T-helper 2 cell treated with Interferon-gamma antibody and Interleukin-4, amounts not matched to agents 5 μg/mL and 100 μg/mL, for 36 hours (primary cell): ENCODE measurements at regions not wholly inside any gene's neighbourhood (a gene's known extent, or its start where the extent isn't known, plus 50 kb on each side); places are given as distances from the start of the nearest gene placed in this dataset.
"Not testable (repeated sequence)": the region's sequence is repeated elsewhere in the genome, so short reads cannot be mapped to it uniquely, and the experiment has no call there.

Experiments
- DNase-seq: peaks from one replicate; pipeline ENCODE4 v3.0.0; 2021; ENCODE audit warnings: low spot score
- H3K27ac Mint-ChIP-seq: one replicate; pipeline ENCODE4 v1.8.0; 2021; ENCODE audit warnings: mild to moderate bottlenecking, mixed read lengths
- H3K27me3 Mint-ChIP-seq: one replicate; pipeline ENCODE4 v1.8.0; 2021; ENCODE audit warnings: low read depth, mixed read lengths
- H3K36me3 Mint-ChIP-seq: one replicate; pipeline ENCODE4 v1.8.0; 2021; ENCODE audit warnings: low read depth, mixed read lengths
- H3K4me1 Mint-ChIP-seq: one replicate; pipeline ENCODE4 v1.8.0; 2021; ENCODE audit warnings: low read depth, mixed read lengths
- H3K4me3 Mint-ChIP-seq: one replicate; pipeline ENCODE4 v1.8.0; 2022; ENCODE audit warnings: mild to moderate bottlenecking, moderate library complexity, mixed read lengths
- H3K9me3 Mint-ChIP-seq: one replicate; pipeline ENCODE4 v1.8.0; 2021; ENCODE audit warnings: mixed read lengths

GRCh38 chr2:64874593-64874992 lies 114.6 kb upstream of the SLC1A4 start:
- Mint-ChIP-seq H3K9me3 (no peaks in the 10 kb centered on the region), H3K27me3 (peaks cover 18% of the 10 kb centered on the region), H3K27ac (no peak overlapping the region), H3K36me3 (no peaks in the 10 kb centered on the region), H3K4me3 (no peak overlapping the region), H3K4me1 (peaks cover 6% of the 10 kb centered on the region)
- no peak for DNase-seq

- Mint-ChIP-seq H3K9me3 (no peaks in the 10 kb centered on the region), H3K4me1 (peaks cover 6% of the 10 kb centered on the region), H3K27me3 (peaks cover 16% of the 10 kb centered on the region), H3K27ac (no peak overlapping the region), H3K4me3 (no peak overlapping the region), H3K36me3 (no peaks in the 10 kb centered on the region)
- no peak for DNase-seq
Observed at GRCh38 chr2:64875368-64875767, 113.8 kb upstream of the SLC1A4 start.

GRCh38 chr2:64876137-64876647 lies 113.0 kb upstream of the SLC1A4 start:
- peaks cover 16% of the 10 kb centered on the region for H3K27me3 Mint-ChIP-seq
- no peaks in the 10 kb centered on the region for H3K9me3 Mint-ChIP-seq
- H3K27ac Mint-ChIP-seq = no peak overlapping the region
- DNase-seq = no peak
- H3K36me3 Mint-ChIP-seq = no peaks in the 10 kb centered on the region
- H3K4me1 Mint-ChIP-seq = peaks cover 11% of the 10 kb centered on the region
- H3K4me3 Mint-ChIP-seq = no peak overlapping the region

GRCh38 chr2:64879745-64880144 lies 109.5 kb upstream of the SLC1A4 start:
- H3K4me1 Mint-ChIP-seq = peaks cover 8% of the 10 kb centered on the region
- no peak overlapping the region for H3K4me3 Mint-ChIP-seq
- no peaks in the 10 kb centered on the region for H3K36me3 Mint-ChIP-seq
- H3K9me3 Mint-ChIP-seq = no peaks in the 10 kb centered on the region
- no peak for DNase-seq
- H3K27ac Mint-ChIP-seq = no peak overlapping the region
- peaks cover 21% of the 10 kb centered on the region for H3K27me3 Mint-ChIP-seq

GRCh38 chr2:64880193-64880951 lies 108.8 kb upstream of the SLC1A4 start:
- no peaks in the 10 kb centered on the region for H3K9me3 Mint-ChIP-seq
- H3K4me1 Mint-ChIP-seq = peaks cover 8% of the 10 kb centered on the region
- H3K4me3 Mint-ChIP-seq = no peak overlapping the region
- H3K27me3 Mint-ChIP-seq = peaks cover 18% of the 10 kb centered on the region
- no peaks in the 10 kb centered on the region for H3K36me3 Mint-ChIP-seq
- H3K27ac Mint-ChIP-seq = no peak overlapping the region
- DNase-seq = no peak

- H3K27me3 Mint-ChIP-seq = peaks cover 15% of the 10 kb centered on the region
- H3K27ac Mint-ChIP-seq = no peak overlapping the region
- H3K9me3 Mint-ChIP-seq = no peaks in the 10 kb centered on the region
- no peaks in the 10 kb centered on the region for H3K36me3 Mint-ChIP-seq
- H3K4me1 Mint-ChIP-seq = peaks cover 8% of the 10 kb centered on the region
- DNase-seq = no peak
- no peak overlapping the region for H3K4me3 Mint-ChIP-seq
Observed at GRCh38 chr2:64881037-64881492, 108.1 kb upstream of the SLC1A4 start.

GRCh38 chr2:64887565-64887964 lies 101.6 kb upstream of the SLC1A4 start:
- H3K36me3 Mint-ChIP-seq = no peaks in the 10 kb centered on the region
- peaks cover 3% of the 10 kb centered on the region for H3K9me3 Mint-ChIP-seq
- H3K4me3 Mint-ChIP-seq = no peak overlapping the region
- peaks cover 6% of the 10 kb centered on the region for H3K27me3 Mint-ChIP-seq
- no peaks in the 10 kb centered on the region for H3K4me1 Mint-ChIP-seq
- H3K27ac Mint-ChIP-seq = no peak overlapping the region
- DNase-seq = no peak

GRCh38 chr2:64888591-64889309 lies 100.4 kb upstream of the SLC1A4 start:
- Mint-ChIP-seq H3K27me3 (peaks cover 18% of the 10 kb centered on the region), H3K36me3 (no peaks in the 10 kb centered on the region), H3K4me3 (no peak overlapping the region), H3K27ac (no peak overlapping the region), H3K4me1 (no peaks in the 10 kb centered on the region), H3K9me3 (peaks cover 3% of the 10 kb centered on the region)
- no peak for DNase-seq

- Mint-ChIP-seq H3K27ac (no peak overlapping the region), H3K4me1 (no peaks in the 10 kb centered on the region), H3K27me3 (peaks cover 26% of the 10 kb centered on the region), H3K4me3 (no peak overlapping the region), H3K36me3 (no peaks in the 10 kb centered on the region), H3K9me3 (peaks cover 3% of the 10 kb centered on the region)
- no peak for DNase-seq
Observed at GRCh38 chr2:64889803-64890202, 99.4 kb upstream of the SLC1A4 start.

GRCh38 chr2:64896572-64896971 lies 92.6 kb upstream of the SLC1A4 start:
- peaks cover 38% of the 10 kb centered on the region for H3K27me3 Mint-ChIP-seq
- H3K4me3 Mint-ChIP-seq, DNase-seq, H3K27ac Mint-ChIP-seq, H3K4me1 Mint-ChIP-seq, H3K9me3 Mint-ChIP-seq, H3K36me3 Mint-ChIP-seq: not testable (repeated sequence)

GRCh38 chr2:64899081-64899865 lies 89.9 kb upstream of the SLC1A4 start:
- Mint-ChIP-seq H3K9me3 (no peaks in the 10 kb centered on the region), H3K27ac (no peak overlapping the region), H3K4me1 (peaks cover 8% of the 10 kb centered on the region), H3K4me3 (no peak overlapping the region), H3K36me3 (no peaks in the 10 kb centered on the region), H3K27me3 (peaks cover 23% of the 10 kb centered on the region)
- no peak for DNase-seq

GRCh38 chr2:64899876-64900275 lies 89.3 kb upstream of the SLC1A4 start:
- H3K9me3 Mint-ChIP-seq, H3K4me1 Mint-ChIP-seq, H3K4me3 Mint-ChIP-seq, DNase-seq, H3K27ac Mint-ChIP-seq, H3K36me3 Mint-ChIP-seq: not testable (repeated sequence)
- peaks cover 20% of the 10 kb centered on the region for H3K27me3 Mint-ChIP-seq

- DNase-seq = no peak
- no peaks in the 10 kb centered on the region for H3K9me3 Mint-ChIP-seq
- H3K4me1 Mint-ChIP-seq = peaks cover 8% of the 10 kb centered on the region
- H3K36me3 Mint-ChIP-seq = no peaks in the 10 kb centered on the region
- peaks cover 11% of the 10 kb centered on the region for H3K27me3 Mint-ChIP-seq
- H3K4me3 Mint-ChIP-seq = no peak overlapping the region
- no peak overlapping the region for H3K27ac Mint-ChIP-seq
Observed at GRCh38 chr2:64904413-64905329, 84.5 kb upstream of the SLC1A4 start.
